Endothelial cell of umbilical vein (primary cell): ENCODE measurements at regions not wholly inside any gene's neighbourhood (a gene's known extent, or its start where the extent isn't known, plus 50 kb on each side); places are given as distances from the start of the nearest gene placed in this dataset.

ENCODE experiments used
- BruUV-seq: library from RNA; stranded (reverse); fragments of 400-500 nt; replicated peaks from 2 replicates; lab custom pipeline; 2021; lab: Mats Ljungman, UMichigan
- CTCF ChIA-PET: fragments of 300-600, 350-600 bp; sonication (Branson Sonifier 250); formaldehyde crosslinking; loops from one replicate; lab custom pipeline; 2021; ENCODE audit warnings: antibody characterized with exemption, inconsistent platforms; lab: Charles Lee
- POLR2A ChIA-PET: fragments of 300-600, 350-600 bp; sonication (Branson Sonifier 250); formaldehyde crosslinking; loops from one replicate; lab custom pipeline; 2021; ENCODE audit warnings: antibody characterized with exemption, inconsistent platforms; lab: Charles Lee
- DNase-seq: peaks from one replicate; pipeline ENCODE4 v3.0.0-alpha.2; 2011; ENCODE audit warnings: low read depth, low spot score
- FAIRE-seq: peaks from 2 replicates; lab custom pipeline; 2011; peaks lifted over from hg19 to GRCh38; lab: Jason Lieb, UNC
- H2AFZ ChIP-seq: 2 replicates; pipeline ENCODE4 v1.6.0; 2012; ENCODE audit warnings: low read depth, low read length, control low read depth, inconsistent platforms
- H3K27ac ChIP-seq: 2 replicates; pipeline ENCODE4 v1.5.1; 2011; ENCODE audit warnings: low read depth, mild to moderate bottlenecking, control low read depth, low read length, moderate library complexity; ENCODE audit not compliant: insufficient read depth
- H3K27me3 ChIP-seq, 2 experiments: 2 replicates each; pipeline versions ENCODE4 v1.6.0 to v1.6.1; 2011; ENCODE audit warnings: low read length in 2 of 2, mixed read lengths in 1 of 2; ENCODE audit not compliant: control insufficient read depth in 2 of 2, insufficient read depth in 2 of 2
- H3K36me3 ChIP-seq, 2 experiments: 2 replicates in 1 of 2; 3 replicates in 1 of 2; pipeline ENCODE4 v1.5.1; 2011; ENCODE audit warnings: low read length in 2 of 2, mild to moderate bottlenecking in 1 of 2, moderate library complexity in 1 of 2; ENCODE audit not compliant: control insufficient read depth in 2 of 2, insufficient read depth in 2 of 2; ENCODE audit errors: extremely low read depth in 1 of 2
- H3K4me1 ChIP-seq: 3 replicates; pipeline ENCODE4 v1.5.1; 2011; ENCODE audit warnings: mild to moderate bottlenecking, low read length; ENCODE audit not compliant: control insufficient read depth, insufficient read depth; ENCODE audit errors: extremely low read depth
- H3K4me2 ChIP-seq: 2 replicates; pipeline ENCODE4 v1.6.1; 2011; ENCODE audit warnings: low read length, control low read depth, mixed read lengths; ENCODE audit not compliant: insufficient read depth
- H3K4me3 ChIP-seq, 3 experiments: fragments of 200-600 bp in 1 of 3; sonication (generic), shearing (Covaris generic) in 1 of 3; replicated peaks in 1 of 3; 2 replicates each; pipeline ENCODE4 v1.5.1; 2011 to 2016; ENCODE audit warnings: control low read depth in 3 of 3, low read length in 3 of 3, mild to moderate bottlenecking in 2 of 3, inconsistent platforms in 1 of 3, low read depth in 1 of 3, moderate library complexity in 1 of 3; ENCODE audit not compliant: insufficient read depth in 1 of 3
- H3K79me2 ChIP-seq: 2 replicates; pipeline ENCODE4 v1.6.0; 2012; ENCODE audit warnings: low read length, inconsistent platforms; ENCODE audit not compliant: control insufficient read depth, insufficient read depth
- H3K9ac ChIP-seq: replicated peaks from 2 replicates; pipeline ENCODE3; 2011; ENCODE audit warnings: low read length, control low read depth; ENCODE audit not compliant: insufficient read depth; ENCODE audit errors: extremely low read depth
- H3K9me1 ChIP-seq: replicated peaks from 3 replicates; pipeline ENCODE4 v1.6.0; 2011; ENCODE audit warnings: mild to moderate bottlenecking, low read length; ENCODE audit not compliant: control insufficient read depth, insufficient read depth; ENCODE audit errors: extremely low read depth
- H3K9me3 ChIP-seq: replicated peaks from 2 replicates; pipeline ENCODE4 v1.5.1; 2012; ENCODE audit warnings: low read length, inconsistent platforms; ENCODE audit not compliant: control insufficient read depth, insufficient read depth
- H4K20me1 ChIP-seq: replicated peaks from 2 replicates; pipeline ENCODE3; 2011; ENCODE audit warnings: mild to moderate bottlenecking, low read length; ENCODE audit not compliant: control insufficient read depth, insufficient read depth; ENCODE audit errors: extremely low read depth
- EZH2 ChIP-seq: IDR thresholded peaks from 2 replicates; pipeline ENCODE4 v1.6.1; 2012; ENCODE audit warnings: borderline replicate concordance, low read depth, mild to moderate bottlenecking, moderate library complexity, low read length, inconsistent platforms; ENCODE audit not compliant: severe bottlenecking
- FOS ChIP-seq: IDR thresholded peaks from 2 replicates; pipeline ENCODE4 v1.6.1; 2011; ENCODE audit warnings: mild to moderate bottlenecking, low read length, moderate library complexity, borderline replicate concordance; ENCODE audit not compliant: insufficient read depth
- GATA2 ChIP-seq: IDR thresholded peaks from 2 replicates; pipeline ENCODE4 v1.7.0; 2011; ENCODE audit warnings: low read depth, mild to moderate bottlenecking, moderate library complexity, mixed read lengths, low read length; ENCODE audit not compliant: insufficient read length, insufficient read depth
- JUN ChIP-seq: IDR thresholded peaks from 2 replicates; pipeline ENCODE4 v1.6.1; 2011; ENCODE audit warnings: borderline replicate concordance, low read depth; ENCODE audit not compliant: insufficient read length, insufficient read depth
- MYC ChIP-seq: IDR thresholded peaks from one replicate; pipeline ENCODE4 v1.6.1; 2011; ENCODE audit warnings: mild to moderate bottlenecking, low read depth, low read length
- POLR2A ChIP-seq: IDR thresholded peaks from 2 replicates; pipeline ENCODE4 v1.6.1; 2012; ENCODE audit warnings: low read depth, mild to moderate bottlenecking, control low read depth, low read length
- POLR2AphosphoS5 ChIP-seq: IDR thresholded peaks from 2 replicates; pipeline ENCODE4 v1.6.1; 2012; ENCODE audit warnings: low read depth, mild to moderate bottlenecking, control low read depth, low read length, moderate library complexity; ENCODE audit not compliant: insufficient read depth
- dilution Hi-C: fragments of 300-500 bp; cut with MboI; formaldehyde crosslinking; loops from one replicate; pipeline ENCODE4 v1.15.0; 2019; ENCODE audit warnings: low sequenced_read_pairs; ENCODE audit not compliant: extremely low pct_ligation_motif_present
- intact Hi-C: fragments of 100-400 bp; cut with micrococcal nuclease; formaldehyde crosslinking; loops from one replicate; pipeline ENCODE4 v1.10.0; 2022
- TF ChIP-seq, protein P1 (sequence below), 2 donors: IDR thresholded peaks; 1 replicate in 1 of 2; 2 replicates in 1 of 2; pipeline ENCODE4 v1.5.1; 2011; ENCODE audit warnings: low read length in 2 of 2, mild to moderate bottlenecking in 2 of 2, moderate library complexity in 2 of 2, control low read depth in 1 of 2, inconsistent platforms in 1 of 2, low read depth in 1 of 2; ENCODE audit not compliant: insufficient read depth in 1 of 2; ENCODE audit errors: extremely low read depth in 1 of 2
- TF ChIP-seq, protein P2 (sequence below): IDR thresholded peaks from 2 replicates; pipeline ENCODE4 v1.6.1; 2011; ENCODE audit not compliant: insufficient read depth, insufficient read length

DNA sequence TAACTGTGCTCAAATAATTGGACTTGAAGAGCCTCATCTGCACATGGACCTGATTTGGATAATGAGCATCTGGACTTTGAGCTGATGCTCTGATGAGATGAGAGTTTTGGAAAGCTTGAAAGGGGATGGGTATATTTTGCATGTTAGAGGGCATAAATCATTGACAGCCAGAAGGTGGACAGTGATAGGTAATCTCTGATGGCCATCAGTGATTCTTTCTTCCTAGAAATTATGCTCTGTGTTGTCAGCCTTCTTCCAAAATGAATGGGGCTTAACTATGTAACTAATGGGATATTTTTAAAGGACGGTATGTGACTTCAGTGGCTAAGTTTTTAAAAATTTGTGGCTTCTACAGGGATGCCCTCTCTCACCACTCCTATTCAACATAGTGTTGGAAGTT lies 334.0 kb downstream of the PTTG2 start:
- H4K20me1 ChIP-seq = no peaks in the 10 kb centered on the region
- no peak overlapping the region for H3K4me3 ChIP-seq
- FAIRE-seq = no peak

More for the DNA sequence above, 334.0 kb downstream of the PTTG2 start:
- intact Hi-C loops = no loop called here
- H3K9ac ChIP-seq = no peak overlapping the region
- H3K27me3 ChIP-seq = no peaks in the 10 kb centered on the region
- no peaks in the 10 kb centered on the region for H3K36me3 ChIP-seq
- peaks cover 13% of the 10 kb centered on the region for H3K4me1 ChIP-seq
- dilution Hi-C loops = no loop called here
- no peak for DNase-seq
- H3K9me1 ChIP-seq = no peaks in the 10 kb centered on the region
- TF ChIP-seq, protein P1, sequence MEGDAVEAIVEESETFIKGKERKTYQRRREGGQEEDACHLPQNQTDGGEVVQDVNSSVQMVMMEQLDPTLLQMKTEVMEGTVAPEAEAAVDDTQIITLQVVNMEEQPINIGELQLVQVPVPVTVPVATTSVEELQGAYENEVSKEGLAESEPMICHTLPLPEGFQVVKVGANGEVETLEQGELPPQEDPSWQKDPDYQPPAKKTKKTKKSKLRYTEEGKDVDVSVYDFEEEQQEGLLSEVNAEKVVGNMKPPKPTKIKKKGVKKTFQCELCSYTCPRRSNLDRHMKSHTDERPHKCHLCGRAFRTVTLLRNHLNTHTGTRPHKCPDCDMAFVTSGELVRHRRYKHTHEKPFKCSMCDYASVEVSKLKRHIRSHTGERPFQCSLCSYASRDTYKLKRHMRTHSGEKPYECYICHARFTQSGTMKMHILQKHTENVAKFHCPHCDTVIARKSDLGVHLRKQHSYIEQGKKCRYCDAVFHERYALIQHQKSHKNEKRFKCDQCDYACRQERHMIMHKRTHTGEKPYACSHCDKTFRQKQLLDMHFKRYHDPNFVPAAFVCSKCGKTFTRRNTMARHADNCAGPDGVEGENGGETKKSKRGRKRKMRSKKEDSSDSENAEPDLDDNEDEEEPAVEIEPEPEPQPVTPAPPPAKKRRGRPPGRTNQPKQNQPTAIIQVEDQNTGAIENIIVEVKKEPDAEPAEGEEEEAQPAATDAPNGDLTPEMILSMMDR (IDR thresholded peaks at IDR 0.05; ENCODE audit: extremely low read depth in 1 of 2, insufficient read depth in 1 of 2, low read depth in 1 of 2, low read length in 2 of 2) = no peak
- TF ChIP-seq FOS (no peak), JUN (no peak), EZH2 (no peak), POLR2AphosphoS5 (no peak), POLR2A (no peak), GATA2 (no peak), MYC (no peak)
- TF ChIP-seq, protein P2, sequence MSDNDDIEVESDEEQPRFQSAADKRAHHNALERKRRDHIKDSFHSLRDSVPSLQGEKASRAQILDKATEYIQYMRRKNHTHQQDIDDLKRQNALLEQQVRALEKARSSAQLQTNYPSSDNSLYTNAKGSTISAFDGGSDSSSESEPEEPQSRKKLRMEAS = no peak
- BruUV-seq = no TSS peak
- H2AFZ ChIP-seq = no peak overlapping the region
- no peaks in the 10 kb centered on the region for H3K79me2 ChIP-seq
- POLR2A ChIA-PET = no interaction called here
- CTCF ChIA-PET = no interaction called here
- H3K4me2 ChIP-seq = no peak overlapping the region
- H3K9me3 ChIP-seq = no peaks in the 10 kb centered on the region
- H3K27ac ChIP-seq = no peak overlapping the region
